ENCODE measurements at regions not wholly inside any gene's neighbourhood (a gene's known extent, or its start where the extent isn't known, plus 50 kb on each side); places are given as distances from the start of the nearest gene placed in this dataset.

DNA sequence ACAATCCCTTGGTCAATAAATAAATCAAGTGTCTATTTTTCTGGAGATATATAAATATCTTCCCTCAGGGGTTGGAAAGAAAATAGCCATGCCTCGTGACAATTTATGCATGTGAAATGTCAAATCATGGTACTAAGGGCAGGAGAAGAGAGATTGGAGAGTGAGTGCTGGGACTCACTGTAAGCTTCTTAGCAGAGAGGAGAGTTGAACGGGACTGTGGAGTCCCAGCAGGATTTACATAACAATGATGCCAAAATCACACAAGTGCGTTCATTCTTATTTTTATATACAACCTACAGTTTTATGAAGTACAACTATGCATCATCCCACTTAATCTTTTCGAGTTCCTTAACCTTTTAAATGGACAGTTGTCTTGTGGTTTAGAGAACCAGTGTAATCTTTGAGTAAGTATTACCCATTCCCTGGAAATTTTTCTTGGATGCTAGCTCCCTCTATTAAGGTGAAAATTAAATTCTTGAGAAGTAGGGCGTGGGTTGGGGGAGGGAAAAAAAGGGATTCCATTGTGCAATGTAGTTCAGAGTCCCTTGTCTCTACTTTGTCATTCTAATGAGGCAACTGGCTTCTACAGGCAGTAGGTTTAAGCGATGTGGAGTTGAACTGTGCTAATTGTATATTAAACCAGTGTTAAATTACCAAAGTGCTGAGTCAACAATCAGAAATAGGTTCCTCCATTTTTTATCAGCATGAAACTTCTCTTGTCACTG is 143.6 kb upstream of the EPHA4 start:
- H3K27me3 ChIP-seq (replicated peaks; ENCODE audit: insufficient read depth): no peaks in the 10 kb centered on the region
- 59% methylated on average over 6 of the region's 6 CpGs for WGBS
- no peaks in the 10 kb centered on the region for H3K36me3 ChIP-seq
- intact Hi-C loops (cut with DNase I): no loop called here
- no peak overlapping the region for H3K27ac ChIP-seq
- no peak overlapping the region for H3K4me3 ChIP-seq
- TF ChIP-seq POLR2AphosphoS5 (IDR thresholded peaks at IDR 0.05) (no peak), POLR2A (IDR thresholded peaks at IDR 0.05) (no peak)
- TF ChIP-seq, protein P1, sequence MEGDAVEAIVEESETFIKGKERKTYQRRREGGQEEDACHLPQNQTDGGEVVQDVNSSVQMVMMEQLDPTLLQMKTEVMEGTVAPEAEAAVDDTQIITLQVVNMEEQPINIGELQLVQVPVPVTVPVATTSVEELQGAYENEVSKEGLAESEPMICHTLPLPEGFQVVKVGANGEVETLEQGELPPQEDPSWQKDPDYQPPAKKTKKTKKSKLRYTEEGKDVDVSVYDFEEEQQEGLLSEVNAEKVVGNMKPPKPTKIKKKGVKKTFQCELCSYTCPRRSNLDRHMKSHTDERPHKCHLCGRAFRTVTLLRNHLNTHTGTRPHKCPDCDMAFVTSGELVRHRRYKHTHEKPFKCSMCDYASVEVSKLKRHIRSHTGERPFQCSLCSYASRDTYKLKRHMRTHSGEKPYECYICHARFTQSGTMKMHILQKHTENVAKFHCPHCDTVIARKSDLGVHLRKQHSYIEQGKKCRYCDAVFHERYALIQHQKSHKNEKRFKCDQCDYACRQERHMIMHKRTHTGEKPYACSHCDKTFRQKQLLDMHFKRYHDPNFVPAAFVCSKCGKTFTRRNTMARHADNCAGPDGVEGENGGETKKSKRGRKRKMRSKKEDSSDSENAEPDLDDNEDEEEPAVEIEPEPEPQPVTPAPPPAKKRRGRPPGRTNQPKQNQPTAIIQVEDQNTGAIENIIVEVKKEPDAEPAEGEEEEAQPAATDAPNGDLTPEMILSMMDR (IDR thresholded peaks at IDR 0.05): no peak
- no peaks in the 10 kb centered on the region for H3K4me1 ChIP-seq (replicated peaks)
- no peaks in the 10 kb centered on the region for H3K9me3 ChIP-seq
- DNase-seq (ENCODE audit: low spot score): no peak

GRCh38 chr2:221710744-221711143 is 138.6 kb upstream of the EPHA4 start:
- DNase-seq (ENCODE audit: low spot score): no peak
- WGBS: 68% methylated on average over 3 of the region's 3 CpGs
- intact Hi-C loops (cut with DNase I): no loop called here

DNA sequence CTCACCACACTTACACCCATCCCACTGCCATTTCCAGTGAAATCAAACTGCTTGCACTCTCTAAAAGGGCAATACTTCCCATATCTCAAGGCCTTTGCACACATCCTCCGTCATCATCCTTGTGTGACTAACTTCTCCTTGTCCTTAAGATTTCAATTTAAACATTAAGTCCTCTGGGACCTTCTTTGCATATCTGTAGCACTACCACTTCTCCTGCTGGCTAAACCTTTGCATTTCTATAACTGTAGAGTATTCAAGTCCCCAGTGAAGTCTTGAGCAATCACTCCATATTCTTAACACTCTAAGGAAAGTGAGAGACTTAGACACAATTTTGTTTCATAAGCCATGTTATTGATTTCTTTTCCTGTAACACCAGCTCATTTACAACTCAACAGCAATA is 136.8 kb upstream of the EPHA4 start:
- no peaks in the 10 kb centered on the region for H3K27me3 ChIP-seq (replicated peaks; ENCODE audit: insufficient read depth)
- H3K27ac ChIP-seq: no peak overlapping the region
- no peak for DNase-seq (ENCODE audit: low spot score)
- no peak overlapping the region for H3K4me3 ChIP-seq
- TF ChIP-seq, protein P1 (IDR thresholded peaks at IDR 0.05): no peak
- TF ChIP-seq POLR2AphosphoS5 (IDR thresholded peaks at IDR 0.05) (no peak), POLR2A (IDR thresholded peaks at IDR 0.05) (no peak)
- H3K9me3 ChIP-seq: no peaks in the 10 kb centered on the region
- intact Hi-C loops (cut with DNase I): no loop called here
- H3K4me1 ChIP-seq (replicated peaks): no peaks in the 10 kb centered on the region
- H3K36me3 ChIP-seq: no peaks in the 10 kb centered on the region
- 89% methylated on average over 1 of the region's 1 CpG for WGBS

More at GRCh38 chr2:221710744-221711143, 138.6 kb upstream of the EPHA4 start:
- TF ChIP-seq POLR2AphosphoS5 (IDR thresholded peaks at IDR 0.05) (no peak), POLR2A (IDR thresholded peaks at IDR 0.05) (no peak)
- TF ChIP-seq, protein P1 (IDR thresholded peaks at IDR 0.05): no peak
- no peaks in the 10 kb centered on the region for H3K27me3 ChIP-seq (replicated peaks; ENCODE audit: insufficient read depth)
- H3K36me3 ChIP-seq: no peaks in the 10 kb centered on the region
- H3K4me1 ChIP-seq (replicated peaks): no peaks in the 10 kb centered on the region
- H3K9me3 ChIP-seq: no peaks in the 10 kb centered on the region
- no peak overlapping the region for H3K27ac ChIP-seq
- H3K4me3 ChIP-seq: no peak overlapping the region

DNA sequence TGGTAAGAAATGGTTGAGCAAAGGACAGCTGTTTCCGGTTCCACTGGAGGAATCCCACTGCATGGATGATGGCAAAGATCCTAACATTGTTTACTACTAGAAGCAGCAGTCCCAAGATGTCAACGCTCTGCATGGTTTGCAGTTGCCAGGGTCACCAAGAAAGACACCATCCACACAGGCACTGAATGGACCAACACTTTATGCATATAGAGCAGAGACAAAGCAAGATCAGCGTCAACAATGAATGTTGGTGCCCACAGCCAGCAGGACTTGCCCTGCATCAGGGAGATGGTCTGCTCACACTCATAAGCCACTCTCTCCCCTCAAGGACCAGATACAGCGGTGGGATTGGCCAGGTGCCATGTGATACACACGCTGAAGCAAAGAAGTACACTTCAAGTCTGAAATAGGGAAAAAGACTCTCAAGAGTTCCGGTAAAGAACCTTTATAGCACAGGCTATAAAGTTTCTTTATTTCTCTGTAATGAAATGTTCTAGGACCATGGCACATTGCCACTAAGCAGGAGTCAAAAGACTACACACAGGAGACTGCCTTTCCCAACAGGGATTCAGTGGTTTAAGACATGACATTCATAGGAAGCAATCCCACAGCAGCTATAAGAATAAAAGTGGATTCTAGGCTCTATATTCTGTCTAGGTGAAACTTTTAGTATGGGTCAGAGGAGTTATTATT is 133.2 kb upstream of the EPHA4 start:
- Histone ChIP-seq H3K27ac (no peak overlapping the region), H3K9me3 (no peaks in the 10 kb centered on the region), H3K4me3 (no peak overlapping the region), H3K27me3 (replicated peaks; ENCODE audit: insufficient read depth) (no peaks in the 10 kb centered on the region), H3K36me3 (no peaks in the 10 kb centered on the region), H3K4me1 (replicated peaks) (no peaks in the 10 kb centered on the region)
- WGBS: 44% methylated on average over 6 of the region's 6 CpGs
- peak; percentile 5 for DNase-seq (ENCODE audit: low spot score)
- intact Hi-C loops (cut with DNase I): no loop called here
- TF ChIP-seq, protein P1 (IDR thresholded peaks at IDR 0.05): no peak
- TF ChIP-seq POLR2A (IDR thresholded peaks at IDR 0.05): no peak
- no peak for TF ChIP-seq POLR2AphosphoS5 (IDR thresholded peaks at IDR 0.05)

DNA sequence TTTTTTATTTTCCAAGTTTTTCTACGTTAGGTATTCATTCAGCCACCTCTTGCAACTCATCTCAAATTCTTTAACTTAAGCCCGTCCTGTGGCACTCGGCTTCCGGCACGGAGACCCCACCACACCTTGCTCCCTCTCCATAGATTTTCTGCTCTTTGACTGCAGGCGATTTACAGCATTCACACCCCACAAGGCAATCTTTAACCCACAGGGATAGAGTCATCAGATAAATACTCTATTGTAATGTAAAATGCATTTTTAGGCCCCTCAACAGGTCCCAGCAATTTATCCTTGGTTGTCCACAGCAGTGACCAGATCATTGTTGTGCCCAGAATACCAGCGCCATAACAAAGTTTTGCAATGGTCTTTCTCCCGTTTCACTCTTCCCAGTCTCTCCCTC is 132.3 kb upstream of the EPHA4 start:
- TF ChIP-seq POLR2A (IDR thresholded peaks at IDR 0.05): no peak
- TF ChIP-seq, protein P1 (IDR thresholded peaks at IDR 0.05): no peak
- no peak for DNase-seq (ENCODE audit: low spot score)
- no peaks in the 10 kb centered on the region for H3K27me3 ChIP-seq (replicated peaks; ENCODE audit: insufficient read depth)
- H3K4me1 ChIP-seq (replicated peaks): no peaks in the 10 kb centered on the region
- intact Hi-C loops (cut with DNase I): no loop called here
- H3K9me3 ChIP-seq: no peaks in the 10 kb centered on the region
- WGBS: 86% methylated on average over 8 of the region's 8 CpGs
- no peak overlapping the region for H3K27ac ChIP-seq
- no peaks in the 10 kb centered on the region for H3K36me3 ChIP-seq
- no peak overlapping the region for H3K4me3 ChIP-seq
